HS-5 (cell line): ENCODE measurements at regions not wholly inside any gene's neighbourhood (a gene's known extent, or its start where the extent isn't known, plus 50 kb on each side); places are given as distances from the start of the nearest gene placed in this dataset.

Source experiments
- DNase-seq: peaks from one replicate; pipeline ENCODE4 v3.0.0-alpha.2; 2012; ENCODE audit warnings: low read depth

DNA sequence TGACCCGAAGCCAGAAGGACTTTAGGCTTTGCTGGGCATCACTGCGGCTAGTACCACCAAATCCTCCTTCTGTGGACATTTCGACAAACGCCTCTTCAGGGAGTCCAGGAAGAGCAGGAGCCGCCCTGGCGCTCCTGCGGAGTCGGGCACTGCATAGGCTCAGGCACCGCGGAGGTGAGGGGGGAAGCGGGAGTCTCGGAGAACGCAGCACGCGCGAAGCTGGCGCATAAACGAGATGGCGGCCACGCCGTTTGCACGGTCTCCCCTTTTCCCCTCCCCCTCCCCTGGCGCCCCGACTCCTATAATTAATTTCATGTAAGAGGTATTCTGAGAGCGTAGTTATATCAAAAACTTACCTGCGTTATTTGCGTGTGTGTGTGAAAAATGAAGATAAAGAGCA lies 137.8 kb upstream of the GAS1 start:
- no peak for DNase-seq

DNA sequence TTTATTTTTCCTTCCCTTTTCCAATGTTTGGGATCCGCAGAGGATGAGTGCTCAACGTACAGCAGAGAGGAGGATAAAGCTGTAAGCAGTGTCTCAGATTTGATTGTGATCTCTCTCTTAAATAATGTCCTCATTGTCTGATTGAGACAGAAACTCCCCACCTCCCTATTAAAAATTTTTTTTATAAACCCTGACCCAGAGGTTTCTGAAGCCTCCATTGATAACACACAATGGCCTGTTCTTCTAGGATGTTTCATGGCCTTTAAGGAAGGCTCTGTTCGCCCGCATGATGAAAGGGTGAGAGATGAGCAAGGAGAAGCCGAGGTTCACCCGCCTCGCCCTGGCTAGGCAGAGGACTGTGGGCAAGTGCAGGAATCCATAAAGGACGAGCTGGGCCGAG lies 138.2 kb upstream of the GAS1 start:
- DNase-seq: no peak

DNA sequence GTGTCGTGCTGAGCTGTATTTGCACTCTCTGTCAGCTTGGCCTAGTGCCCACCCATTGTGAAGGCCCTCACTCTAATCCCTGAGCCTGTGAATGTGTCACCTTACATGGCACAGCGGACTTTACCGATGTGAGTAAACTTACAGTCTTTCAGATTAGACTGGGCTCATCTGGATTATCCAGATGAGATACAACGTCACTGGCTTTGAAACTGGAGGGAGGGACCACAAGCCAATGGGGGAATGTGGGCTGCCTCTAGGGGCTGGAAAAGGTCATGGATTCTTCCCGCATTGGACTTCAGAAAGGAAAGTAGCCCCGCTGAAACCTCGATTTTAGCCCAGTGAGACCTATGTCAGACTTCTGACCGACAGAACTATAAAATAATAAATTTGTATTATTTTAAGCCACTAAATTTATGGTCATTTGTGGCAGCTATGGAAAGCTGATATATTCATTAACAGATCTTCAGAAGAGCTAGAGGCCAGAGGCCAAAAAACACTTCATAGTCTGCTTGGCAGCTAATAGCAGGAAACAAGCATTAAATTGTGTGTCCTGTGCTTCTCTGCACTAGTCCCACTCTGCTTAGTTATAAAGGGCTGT lies 139.0 kb upstream of the GAS1 start:
- DNase-seq: no peak

DNA sequence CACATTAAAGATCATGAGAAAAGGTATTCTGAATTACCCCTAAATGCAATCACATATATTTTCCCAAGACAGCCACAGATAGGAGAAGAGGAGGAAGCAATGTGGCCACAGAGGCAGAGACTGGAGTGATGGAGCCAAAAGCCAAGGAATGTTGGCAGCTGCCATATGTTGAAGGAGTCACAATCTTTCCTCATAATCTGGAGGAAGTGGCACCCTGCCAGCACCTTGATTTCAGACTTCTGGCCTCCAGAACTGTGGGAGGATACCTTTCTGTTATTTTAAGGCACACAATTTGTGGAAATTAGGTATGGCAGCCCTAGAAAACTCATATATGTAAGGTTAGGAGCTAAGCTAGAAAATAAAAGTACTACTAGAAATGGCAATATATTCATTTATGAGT lies 139.9 kb upstream of the GAS1 start:
- no peak for DNase-seq

DNA sequence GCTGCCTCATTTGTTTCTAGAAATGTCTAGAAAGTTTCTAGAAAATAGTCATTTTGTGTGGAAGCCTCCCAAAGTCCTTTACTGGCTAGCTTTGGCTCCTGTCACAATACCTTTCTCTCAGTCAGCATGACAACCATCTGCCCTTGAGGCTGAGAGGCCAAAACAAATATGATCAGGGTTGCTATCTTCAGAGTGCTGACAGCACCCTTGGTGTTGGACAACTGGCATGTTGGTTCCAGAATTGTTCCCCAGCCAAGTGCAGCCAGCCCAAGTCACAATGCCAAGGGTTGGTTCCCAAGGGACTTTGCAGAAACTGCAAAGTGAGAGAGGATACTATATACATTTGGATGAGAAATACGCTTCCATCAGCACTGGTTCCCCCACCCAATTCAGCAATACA lies 140.9 kb upstream of the GAS1 start:
- DNase-seq: no peak

DNA sequence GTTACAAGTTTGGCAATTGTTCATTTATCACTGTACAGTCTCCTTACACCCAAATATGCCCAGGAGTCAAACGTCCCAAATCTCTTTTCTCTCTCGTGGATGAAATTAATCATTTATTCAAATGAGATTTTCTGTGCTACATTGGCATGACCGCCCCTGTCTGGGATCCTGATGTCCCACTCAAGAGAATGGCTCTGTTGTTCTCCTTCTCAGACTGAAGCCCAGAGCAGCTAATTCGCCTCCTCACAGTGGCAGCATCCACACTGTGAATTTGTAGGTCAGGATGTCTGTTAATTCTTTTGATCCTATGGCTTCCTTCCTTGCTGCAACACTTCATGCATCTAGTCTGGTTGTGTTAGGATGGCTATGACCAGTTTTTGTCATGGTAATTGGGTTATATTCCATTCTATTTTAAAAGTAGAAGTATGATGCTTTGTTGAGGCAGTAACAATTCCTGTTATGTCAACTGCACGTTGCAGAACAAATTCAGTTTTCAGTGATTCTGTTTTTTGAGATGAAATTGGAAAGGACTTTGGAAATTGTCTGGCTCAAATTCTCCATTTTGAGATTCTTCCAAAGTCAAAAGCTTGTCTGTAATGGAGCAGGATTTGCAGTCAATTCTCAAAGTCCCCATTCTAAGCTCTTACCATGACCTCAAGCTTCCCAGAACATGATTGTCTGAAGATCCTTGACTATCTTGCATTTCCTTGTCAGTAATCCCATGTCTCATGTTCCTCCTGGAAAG lies 141.5 kb upstream of the GAS1 start:
- no peak for DNase-seq

DNA sequence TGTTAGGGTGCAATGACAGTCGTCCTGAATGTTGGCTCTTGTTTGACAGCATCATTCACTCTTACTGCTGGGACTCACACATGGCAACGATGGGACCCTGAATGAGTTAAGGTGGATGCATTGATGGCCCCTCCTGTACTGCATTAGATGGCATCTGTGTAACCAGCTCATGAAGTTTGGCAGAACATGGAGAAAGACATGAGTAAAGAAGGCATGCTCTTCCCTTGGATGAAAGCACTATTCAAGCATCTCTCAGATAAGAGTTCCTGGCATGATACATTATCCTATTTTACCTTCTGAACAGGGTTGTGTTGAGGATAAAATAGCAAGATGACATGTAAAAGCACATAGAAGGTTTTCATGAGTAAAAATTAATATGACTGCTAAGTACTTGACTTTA lies 142.2 kb upstream of the GAS1 start:
- no peak for DNase-seq

DNA sequence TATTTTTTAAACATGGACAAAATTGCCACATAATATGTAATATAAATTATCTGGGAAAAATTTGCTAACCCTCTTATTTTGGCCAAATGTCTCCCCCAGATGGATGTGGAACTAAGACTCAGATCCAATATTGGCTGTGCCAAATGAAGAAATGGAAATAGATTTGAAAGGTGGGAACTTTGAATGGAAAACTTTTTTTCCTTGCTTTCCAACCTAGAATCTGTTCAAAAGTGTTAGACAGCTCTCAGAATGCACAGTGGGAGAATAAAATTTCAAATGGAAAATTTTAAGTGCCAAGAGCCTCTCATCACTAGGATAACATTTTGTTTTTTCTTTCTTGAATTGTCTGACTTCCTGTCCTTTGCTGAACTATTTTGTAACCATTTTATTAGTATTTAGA lies 142.6 kb upstream of the GAS1 start:
- DNase-seq: no peak

DNA sequence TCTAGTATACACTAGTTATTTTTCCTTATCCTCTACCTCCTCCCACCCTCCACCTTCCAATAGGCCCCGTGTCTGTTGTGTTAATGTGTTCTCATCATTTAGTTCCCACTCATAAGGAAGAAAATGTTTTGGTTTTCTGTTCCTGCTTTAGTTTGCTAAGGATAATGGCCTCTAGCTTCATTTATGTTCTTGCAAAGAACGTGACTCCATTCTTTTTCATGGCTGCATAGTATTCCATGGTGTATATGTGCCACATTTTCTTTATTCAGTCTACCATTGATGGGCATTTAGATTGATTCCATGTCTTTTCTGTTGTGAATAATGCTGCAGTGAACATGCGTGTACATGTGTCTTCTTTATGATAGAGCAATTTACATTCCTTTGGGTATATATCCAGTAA lies 146.5 kb upstream of the GAS1 start:
- no peak for DNase-seq

DNA sequence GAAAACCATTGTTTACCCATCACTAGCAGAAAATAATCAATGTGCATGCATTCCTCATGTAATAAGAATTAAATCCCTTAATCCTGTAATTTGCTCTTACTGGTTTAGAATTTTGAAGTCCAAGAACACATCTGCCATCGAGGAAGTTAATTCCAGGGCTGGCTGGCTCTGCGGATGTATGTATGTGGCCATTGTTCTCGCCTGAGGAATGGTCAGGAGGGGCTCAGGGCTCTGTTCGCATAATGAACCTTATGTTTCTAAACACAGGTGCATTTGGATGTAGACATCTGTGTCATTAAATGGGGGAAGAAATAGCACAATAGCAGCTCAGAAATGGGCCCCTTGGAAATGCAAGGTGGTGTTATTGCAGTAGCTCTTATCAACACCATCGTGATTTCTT lies 148.6 kb upstream of the GAS1 start:
- no peak for DNase-seq

DNA sequence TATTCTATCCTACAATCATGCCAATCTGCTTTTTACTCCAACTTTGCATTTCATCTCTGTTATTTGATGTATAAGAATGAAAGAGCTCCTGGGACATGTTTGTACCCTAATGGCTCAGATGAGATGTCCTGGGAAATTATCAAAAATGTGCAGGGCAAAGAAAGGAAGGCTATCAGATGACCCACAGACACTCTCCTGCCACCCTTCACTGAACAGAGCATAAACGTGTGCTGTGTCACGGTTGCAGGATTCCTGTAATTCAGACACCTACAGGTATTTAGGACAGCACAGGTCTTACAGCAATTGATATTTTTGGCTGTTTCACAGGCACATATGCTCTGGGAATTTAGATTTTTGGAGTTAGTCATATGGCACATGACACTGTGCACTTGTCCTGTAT lies 149.2 kb upstream of the GAS1 start:
- no peak for DNase-seq

DNA sequence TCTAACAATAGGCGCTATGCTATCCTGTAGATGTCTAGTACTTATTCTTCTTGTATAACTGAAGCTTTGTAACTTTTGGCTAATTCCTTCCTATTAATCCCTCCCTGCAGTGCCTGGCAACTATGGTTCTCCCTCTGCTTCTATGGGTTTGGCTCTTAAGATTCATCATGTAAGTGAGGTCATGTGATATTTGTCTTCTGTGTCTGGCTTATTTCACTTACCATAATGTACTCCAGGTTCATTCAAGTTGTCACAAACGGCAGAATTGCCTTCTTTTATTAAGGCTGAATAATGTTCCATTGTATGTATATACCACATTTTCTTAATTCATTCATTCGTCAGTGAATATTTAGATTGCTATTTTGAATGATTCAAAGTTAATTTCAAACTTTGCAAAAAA lies 149.9 kb upstream of the GAS1 start:
- no peak for DNase-seq

DNA sequence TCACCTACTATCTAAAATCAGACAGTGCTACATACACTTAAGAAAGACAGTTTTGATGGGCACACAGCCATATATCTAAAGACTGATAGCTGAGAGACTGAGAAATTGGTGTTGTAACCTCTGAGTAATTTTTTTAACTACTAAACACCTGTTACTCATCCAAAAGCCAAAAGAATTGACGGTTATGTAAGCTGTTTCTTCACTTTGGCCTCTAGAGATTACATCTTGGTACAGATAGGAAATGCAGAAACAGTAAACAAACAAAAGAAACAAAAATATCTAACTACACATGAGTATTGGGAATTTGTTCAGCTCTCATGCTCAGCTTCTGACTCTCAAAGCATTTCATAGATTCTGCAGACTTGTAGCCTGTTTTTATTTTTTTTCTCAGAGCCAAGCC lies 152.1 kb upstream of the GAS1 start:
- DNase-seq: no peak

DNA sequence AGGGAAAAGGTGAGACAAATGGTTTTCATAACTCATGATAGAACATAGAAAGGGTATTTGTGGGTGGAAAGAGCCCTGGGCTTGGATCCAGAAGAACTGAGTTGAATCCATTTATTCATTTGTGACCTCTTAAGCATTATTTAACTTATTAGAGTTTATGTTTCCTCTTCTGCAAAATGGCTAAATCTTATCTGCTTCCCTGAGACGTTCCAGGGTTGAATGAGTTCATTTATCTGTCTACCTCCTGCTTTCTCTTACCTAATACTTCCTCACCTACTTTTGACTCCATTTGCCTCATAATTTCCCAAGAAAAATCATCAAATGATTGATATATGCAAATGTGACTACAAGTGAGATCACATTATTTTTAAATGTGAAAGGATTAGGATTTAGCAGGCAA lies 152.7 kb upstream of the GAS1 start:
- no peak for DNase-seq

DNA sequence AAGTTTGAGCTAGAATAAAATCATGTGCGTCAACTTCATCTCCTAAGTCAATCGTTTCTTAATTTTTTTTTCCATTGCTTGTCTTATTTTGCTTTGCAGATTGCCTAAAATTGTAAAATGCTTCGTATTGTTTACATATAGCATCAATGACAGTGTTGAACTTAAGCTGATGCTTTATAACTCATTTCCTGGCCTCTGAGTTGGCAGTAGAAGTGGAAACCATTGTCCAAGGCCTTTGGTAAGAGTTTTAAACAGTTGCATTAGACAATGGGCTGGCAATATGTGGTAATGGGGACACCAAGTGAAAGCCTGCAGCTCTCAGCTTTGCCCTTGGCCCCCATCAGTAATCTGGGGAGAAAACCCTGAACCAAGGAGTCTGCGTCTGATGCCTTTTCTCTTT lies 154.8 kb upstream of the GAS1 start:
- no peak for DNase-seq

DNA sequence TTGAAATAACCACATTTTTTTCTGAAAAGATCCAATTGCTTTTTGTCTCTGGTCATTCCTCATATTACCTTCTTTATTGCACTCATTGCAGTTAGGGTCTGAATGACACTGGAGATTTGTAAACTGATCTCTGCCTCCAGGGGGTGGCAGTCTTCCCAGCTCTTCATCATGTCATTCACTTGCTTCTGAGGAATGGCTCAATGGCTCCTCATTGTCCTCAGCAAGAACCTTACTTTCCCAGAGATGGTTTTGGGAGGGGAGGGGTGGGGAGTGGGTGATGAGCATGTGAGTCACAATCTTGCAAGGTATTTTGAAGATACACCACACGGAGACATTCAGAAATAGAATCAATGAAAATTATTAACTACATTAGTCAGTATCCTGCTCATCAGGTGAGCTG lies 159.8 kb upstream of the GAS1 start:
- no peak for DNase-seq

DNA sequence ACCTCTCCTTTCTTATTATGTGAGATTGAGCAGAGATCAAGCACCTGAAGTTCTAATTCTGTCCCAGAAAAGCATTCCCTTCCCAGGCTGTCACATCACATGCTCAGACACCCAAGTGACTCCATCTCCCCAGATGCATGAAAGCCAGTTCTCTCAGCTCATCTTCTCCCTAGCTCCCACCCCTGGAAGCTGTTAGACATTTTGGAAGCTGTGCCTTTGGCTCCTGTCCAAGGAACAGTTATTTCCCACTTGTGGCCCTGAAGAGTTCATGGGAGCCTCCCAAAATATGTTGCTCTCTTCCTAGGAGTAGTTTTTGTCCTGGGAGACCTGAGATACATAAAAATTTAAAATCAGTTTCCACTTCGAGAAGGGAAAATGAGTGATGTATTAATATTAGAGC lies 161.4 kb upstream of the GAS1 start:
- no peak for DNase-seq

DNA sequence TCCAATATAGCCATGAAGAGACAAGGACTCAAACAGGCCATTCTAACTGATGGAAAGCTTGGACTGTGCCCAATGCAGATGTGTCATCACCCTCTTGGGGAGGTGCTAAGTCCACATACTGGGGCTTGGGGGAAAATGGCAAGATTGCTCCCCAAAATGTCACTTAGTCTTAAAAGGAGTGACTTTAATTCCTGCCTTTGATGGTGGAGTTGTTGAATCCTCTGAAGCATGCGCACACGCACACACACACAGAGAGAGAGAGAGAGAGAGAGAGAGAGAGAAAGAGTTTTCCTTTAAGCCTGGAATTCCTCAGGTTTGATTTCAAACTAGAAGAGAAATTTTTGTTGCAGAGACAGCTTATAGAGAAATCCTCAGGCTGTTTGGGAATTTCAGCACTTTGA lies 161.9 kb upstream of the GAS1 start:
- no peak for DNase-seq

DNA sequence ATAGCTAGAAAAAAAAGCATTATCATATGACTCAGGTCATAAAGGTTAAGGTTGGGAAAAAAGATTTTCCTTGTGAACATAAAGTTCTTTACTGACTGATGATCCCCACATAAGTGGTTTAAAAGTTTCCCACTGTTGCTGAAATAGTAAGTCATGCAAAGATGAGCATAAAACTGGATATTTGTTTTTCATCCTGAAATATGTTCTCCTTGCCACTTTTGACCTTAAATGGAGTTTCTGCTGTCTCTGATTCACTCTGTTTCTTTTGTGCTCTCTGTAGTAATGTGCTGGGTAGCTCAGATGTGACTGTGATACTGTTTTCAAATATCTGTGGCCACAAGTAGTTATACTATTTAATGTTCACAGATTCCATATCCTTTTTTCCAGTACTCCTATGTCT lies 162.5 kb upstream of the GAS1 start:
- DNase-seq: no peak

DNA sequence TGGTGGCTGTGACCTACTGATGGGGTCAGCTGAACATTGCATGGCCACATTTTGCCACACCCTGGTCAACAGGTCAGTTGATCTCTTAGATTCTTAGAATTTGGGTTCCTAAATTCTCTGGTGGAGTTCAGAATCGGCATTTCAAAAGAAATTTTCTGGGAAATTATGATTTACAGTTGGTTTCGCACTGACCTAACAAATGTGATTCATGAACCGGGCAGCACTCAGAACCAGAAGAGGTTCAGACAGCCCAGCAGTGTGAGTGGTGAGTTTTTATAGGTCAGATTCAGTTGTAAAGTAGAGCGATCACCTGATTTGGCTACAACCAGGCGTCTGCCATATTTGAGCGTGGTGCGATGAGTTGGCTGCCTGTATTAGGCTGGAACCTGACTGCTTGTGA lies 163.7 kb upstream of the GAS1 start:
- DNase-seq: no peak

DNA sequence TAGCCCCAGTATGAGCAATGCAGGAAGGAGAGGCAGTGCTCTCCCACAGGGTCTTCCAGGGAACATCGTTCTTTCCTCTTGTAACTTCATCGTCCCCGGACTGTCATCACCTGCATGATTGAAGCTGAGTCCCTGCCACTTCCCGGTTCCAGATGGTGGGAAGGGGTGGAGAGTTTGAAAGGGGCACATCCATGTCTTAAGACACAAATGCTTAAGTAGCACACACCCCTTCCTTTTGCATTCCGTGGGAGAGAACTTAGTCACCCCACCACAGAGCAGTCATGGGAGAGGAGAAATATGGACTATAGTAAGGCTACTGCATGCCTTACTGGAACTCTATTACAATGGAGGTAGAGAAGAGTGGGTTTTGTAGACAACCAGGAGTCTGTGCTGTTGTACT lies 165.3 kb upstream of the GAS1 start:
- DNase-seq: no peak

DNA sequence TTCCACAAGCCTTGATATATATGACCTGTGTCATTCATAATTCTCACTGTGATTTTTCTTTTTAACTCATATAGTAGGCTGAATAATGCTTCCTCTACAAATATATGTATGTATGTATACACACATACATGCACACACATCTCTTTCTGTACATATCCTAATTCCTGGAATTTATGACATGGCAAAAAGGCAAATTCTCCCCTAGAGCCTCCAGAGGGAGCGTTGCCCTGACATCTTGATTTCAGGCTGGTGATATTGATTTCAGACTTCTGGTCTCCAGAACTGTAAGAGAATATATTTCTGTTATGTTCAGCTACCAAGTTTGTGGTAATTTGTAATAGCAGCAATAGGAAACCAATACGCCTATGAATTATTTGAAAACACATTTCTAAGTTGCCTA lies 166.6 kb upstream of the GAS1 start:
- no peak for DNase-seq

DNA sequence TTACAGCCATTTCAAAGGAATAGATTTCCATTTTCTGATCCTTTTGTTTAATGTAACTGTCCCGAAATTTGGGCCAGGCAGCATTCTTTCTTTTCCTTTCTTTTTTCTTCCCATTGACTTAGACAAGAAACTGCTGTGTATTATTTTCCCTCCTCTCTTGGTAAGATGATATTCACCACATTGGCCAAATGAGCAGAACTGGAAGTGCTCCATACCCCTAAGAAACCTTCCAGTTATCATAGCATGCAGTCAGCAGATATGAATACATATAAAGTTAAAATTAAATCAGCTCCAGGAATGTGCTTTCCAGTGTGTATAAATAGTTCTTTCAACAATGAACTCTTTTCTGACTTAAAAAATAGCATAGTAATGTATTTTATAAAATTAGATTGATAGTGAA lies 168.5 kb upstream of the GAS1 start:
- no peak for DNase-seq

DNA sequence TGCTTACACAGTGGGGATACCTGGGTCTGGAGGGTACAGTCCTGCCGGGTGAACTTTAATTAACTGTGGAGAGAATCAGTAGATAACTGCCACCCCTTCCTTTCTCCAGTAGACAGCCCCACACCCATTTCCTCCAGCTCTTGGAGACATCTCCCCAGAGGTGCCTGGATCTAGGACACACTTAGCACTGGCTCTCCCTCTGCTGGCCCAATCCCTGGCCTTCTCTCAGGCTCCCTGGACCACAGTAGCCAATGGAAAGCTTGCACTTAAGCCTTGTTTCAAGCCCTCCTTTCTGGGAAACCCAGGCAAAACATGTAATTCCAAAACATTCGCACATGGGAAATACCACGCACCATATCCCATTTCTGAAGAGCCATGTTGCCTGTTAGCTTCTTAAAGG lies 169.2 kb upstream of the GAS1 start:
- no peak for DNase-seq
